SIG-M5 treated with dmso at 0.1 percent for 504 hours (cell line): ENCODE measurements at regions not wholly inside any gene's neighbourhood (a gene's known extent, or its start where the extent isn't known, plus 50 kb on each side); places are given as distances from the start of the nearest gene placed in this dataset.
"Not testable (repeated sequence)": the region's sequence is repeated elsewhere in the genome, so short reads cannot be mapped to it uniquely, and the experiment has no call there.

ENCODE experiments used
- DNase-seq: peaks from one replicate; lab custom pipeline; 2025; ENCODE audit not compliant: unreplicated experiment; lab: John Stamatoyannopoulos, UW

DNA sequence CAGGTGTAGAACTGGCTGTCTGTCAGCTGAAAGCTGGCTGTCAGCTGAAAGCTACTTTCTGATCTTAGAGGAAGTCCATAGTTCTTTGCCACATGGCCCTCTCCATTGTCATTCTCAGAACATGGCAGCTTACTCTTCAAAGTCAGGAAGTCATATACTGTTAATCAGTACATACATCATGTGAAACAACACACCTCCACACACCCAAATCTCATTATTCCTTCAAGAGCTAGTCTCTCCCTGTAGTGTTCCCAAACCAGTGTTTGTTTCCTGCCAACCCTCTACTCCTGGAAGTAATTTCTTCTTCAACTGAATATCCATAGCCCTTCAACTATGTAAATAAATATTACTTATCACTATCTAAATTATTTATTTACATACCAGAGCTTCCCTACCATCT lies 58.9 kb downstream of the OR5AK2 start:
- DNase-seq = no peak

GRCh38 chr11:57049749-57050148 lies 61.0 kb downstream of the OR5AK2 start:
- DNase-seq = no peak

DNA sequence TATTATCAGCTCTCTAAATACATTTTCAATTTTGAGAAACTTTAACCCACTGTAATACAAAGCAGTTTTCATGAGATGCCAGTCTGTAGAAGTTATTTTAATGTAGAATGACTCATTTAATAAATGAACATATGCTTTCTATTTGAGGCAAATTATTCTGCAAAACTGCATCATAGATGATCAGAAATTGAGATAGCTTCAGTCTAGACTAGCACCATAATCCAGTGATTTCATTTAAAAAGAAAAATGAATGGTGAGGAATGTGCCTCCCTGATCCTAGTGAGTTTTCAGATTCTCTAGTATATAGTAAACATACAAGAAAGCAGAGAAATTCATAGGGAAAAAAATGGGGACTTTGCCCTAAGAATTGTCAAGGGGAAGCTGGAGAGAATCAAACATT lies 66.1 kb downstream of the OR5AK2 start:
- DNase-seq = no peak

GRCh38 chr11:57055744-57056143 lies 67.0 kb downstream of the OR5AK2 start:
- DNase-seq = no peak

DNA sequence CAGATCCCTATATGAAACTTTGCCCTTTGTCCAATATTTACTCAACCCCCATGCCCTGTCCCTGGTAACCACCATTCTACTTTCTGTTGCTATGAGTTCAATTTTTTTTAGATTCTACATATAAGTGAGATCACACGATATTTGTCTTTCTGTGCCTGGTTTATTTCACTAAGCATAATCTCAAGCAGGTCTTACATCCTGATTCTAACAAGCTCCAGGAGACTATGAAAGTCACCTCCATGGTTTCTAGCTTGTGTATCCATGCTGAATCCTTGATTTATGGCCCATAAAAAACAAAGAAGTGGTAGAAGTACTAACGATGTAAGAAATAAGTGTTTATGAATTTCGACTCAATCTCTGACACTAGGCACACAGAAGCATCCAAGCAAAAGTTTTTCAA lies 68.0 kb downstream of the OR5AK2 start:
- no peak for DNase-seq

DNA sequence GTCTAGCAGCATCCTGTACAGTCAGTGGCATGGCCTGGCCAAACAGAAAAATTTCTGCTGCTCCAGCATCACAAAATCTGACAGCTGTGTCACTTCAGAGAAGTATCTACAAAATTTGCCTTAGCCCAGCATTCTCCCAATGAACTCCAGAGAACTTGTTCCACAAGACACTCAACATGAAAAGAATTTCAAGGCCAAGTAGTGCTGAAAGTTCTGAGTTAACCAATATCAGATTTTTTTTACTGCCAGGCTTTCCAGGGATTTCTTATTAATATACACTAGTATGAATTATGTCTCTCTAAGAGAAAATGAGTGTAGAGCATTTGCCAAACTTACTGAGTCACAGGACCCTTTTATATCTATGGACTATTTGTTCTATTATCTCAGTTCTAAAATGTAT lies 68.8 kb downstream of the OR5AK2 start:
- no peak for DNase-seq

GRCh38 chr11:57062957-57063356 lies 74.2 kb downstream of the OR5AK2 start:
- not testable (repeated sequence) for DNase-seq

DNA sequence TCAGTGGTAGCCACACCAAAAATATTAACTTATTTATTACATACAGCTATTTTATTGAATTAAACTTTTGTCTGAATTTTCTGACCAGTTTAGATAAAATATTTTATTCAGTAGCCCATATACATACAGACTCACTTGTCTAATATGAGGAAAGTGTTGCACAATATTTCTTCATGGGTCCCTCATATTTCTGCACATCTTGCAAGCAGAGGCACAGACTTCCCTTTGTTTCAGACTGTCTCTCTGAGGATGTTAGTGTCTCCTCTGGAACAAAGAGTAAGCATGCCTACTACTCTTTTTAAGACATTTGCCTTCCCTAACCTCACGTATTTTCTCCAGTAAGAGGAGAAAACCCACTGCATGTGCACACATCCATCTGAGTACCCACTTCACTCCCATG lies 81.2 kb downstream of the OR5AK2 start:
- peak; percentile 22 for DNase-seq

GRCh38 chr11:57071829-57072228 lies 83.1 kb downstream of the OR5AK2 start:
- DNase-seq = no peak

GRCh38 chr11:57072640-57073039 lies 83.9 kb downstream of the OR5AK2 start:
- no peak for DNase-seq

GRCh38 chr11:57073128-57073527 lies 84.4 kb downstream of the OR5AK2 start:
- no peak for DNase-seq

DNA sequence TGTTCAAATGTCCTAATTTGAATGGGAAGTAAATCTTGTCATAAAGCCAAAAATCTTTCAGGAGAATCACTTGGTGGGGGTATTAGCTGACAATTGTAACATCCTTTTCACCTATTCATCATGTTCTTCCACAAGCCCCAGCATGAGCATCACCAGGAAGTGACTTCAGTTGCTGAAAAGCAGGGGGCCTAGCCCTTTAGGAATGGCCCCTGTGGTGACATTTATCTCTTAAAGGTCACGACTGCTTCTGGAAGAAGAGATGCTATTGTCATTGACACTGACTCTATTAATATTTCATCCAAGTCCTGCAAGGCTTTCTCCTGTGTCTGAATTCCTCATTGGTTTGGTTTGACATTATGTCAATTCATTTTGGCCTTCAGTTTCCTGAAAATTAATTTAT lies 92.6 kb downstream of the OR5AK2 start:
- no peak for DNase-seq

- no peak for DNase-seq
Observed at GRCh38 chr11:57082125-57082524, 93.4 kb downstream of the OR5AK2 start.

GRCh38 chr11:57083641-57084385 lies 95.1 kb downstream of the OR5AK2 start:
- no peak for DNase-seq

DNA sequence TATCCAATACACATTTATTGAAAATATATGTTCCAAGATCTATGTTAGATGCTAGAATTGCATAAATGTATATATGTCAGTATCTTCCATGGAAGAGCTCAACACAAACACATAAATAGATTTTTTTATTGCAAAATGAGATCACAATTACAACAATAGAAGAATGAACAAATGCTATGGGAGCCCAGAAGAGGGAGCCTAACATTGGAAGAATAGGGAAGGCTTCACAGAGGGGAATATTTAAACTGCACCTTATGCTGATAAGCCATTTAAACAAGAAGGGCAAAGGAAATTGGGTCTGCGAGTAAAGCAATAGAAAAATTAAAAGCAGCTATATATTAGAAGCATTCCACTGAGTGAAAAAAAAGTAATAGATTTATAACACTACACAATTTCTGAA lies 96.1 kb upstream of the LRRC55 start:
- no peak for DNase-seq

DNA sequence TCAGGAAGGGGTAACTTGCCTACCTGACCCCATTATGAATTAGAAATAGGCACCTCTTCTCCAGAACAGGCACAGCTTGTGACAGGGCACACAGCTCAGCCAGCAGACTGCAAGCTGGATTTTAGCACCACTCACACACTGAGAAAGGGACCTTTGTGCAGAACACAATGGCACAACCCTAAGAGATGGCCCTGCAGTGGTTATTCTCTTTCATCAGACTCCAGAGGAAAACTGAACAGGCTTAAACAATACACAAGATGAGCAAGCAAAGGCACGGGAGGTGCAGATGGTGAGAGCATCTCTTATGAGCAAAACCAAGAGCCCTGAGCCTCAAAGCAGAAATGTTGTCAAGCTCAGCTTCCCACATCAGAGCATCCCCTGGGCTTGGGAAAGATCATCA lies 93.8 kb upstream of the LRRC55 start:
- no peak for DNase-seq

GRCh38 chr11:57092028-57092698 lies 89.6 kb upstream of the LRRC55 start:
- DNase-seq = no peak

GRCh38 chr11:57094181-57094935 lies 87.4 kb upstream of the LRRC55 start:
- DNase-seq = no peak

DNA sequence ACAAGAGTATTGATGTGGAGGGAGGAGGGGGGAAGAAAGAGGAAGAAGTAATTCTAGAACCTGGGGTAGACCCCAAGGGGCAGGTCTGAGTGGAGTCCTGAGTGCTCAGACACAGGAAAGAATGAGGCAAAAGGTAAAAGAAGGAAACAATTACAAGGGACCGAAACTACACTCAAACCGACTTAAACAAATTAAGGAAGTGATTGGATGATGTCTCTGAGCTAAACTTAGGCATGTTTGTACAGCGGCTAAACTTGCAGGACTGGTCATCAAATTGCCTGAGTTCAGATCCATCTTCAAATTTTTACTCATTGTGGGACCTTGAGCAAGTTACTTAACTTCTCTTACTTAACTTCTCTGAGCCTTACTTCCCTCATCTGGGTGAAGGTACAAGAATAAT lies 86.3 kb upstream of the LRRC55 start:
- no peak for DNase-seq

DNA sequence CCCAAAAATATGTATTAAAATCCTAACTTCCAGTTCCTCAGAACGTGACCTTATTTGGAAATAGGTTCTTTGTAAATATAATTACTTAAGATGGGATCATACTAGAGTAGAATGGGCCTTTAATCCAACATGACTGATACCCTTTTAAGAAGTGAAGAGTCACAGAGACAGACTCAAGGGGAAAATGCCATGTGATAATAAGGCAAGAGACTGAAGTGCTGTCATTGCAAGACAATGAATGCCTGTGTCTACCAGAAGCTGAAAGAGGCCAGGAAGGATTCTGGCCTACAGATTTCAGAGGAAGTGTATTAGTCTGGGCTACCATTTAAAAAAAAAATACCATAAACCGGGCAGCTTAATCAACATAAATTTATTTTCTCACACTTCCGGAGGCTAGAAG lies 85.9 kb upstream of the LRRC55 start:
- no peak for DNase-seq

- DNase-seq = no peak
Observed at GRCh38 chr11:57097149-57097548, 84.6 kb upstream of the LRRC55 start.

DNA sequence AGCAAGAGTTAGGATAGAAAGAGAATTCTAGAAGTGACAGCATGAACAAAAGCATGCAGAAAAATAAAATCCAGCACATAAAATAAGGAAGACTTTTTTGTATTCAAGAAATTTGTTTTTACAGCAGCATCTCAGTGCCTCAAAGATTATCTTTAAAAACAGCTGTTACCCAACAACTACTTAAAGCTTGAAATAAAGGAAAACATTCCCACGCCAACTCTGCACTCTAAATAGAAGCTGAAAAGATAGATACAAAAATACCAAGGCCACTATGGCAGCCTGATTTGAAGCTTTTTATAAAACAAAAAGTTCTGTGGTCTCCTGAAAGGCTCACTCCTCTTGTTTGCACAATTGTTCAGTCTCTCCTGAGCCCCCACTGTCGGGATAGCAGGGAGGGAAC lies 83.6 kb upstream of the LRRC55 start:
- no peak for DNase-seq
